Caco-2 (cell line): ENCODE measurements at regions not wholly inside any gene's neighbourhood (a gene's known extent, or its start where the extent isn't known, plus 50 kb on each side); places are given as distances from the start of the nearest gene placed in this dataset.

ENCODE experiments used
- BruUV-seq: library from RNA; stranded (reverse); fragments of 400-500 nt; replicated peaks from 2 replicates; lab custom pipeline; 2021; lab: Mats Ljungman, UMichigan
- CTCF ChIA-PET: fragments of 300-600 bp; sonication (Branson Sonifier 250); formaldehyde crosslinking; loops from one replicate; lab custom pipeline; 2022; ENCODE audit warnings: antibody characterized with exemption; lab: Charles Lee
- POLR2A ChIA-PET: fragments of 300-600 bp; sonication (Branson Sonifier 250); formaldehyde crosslinking; loops from one replicate; lab custom pipeline; 2022; ENCODE audit warnings: antibody characterized with exemption; lab: Charles Lee
- DNase-seq, 2 experiments: peaks; one replicate each; pipeline versions ENCODE4 v3.0.0 to v3.0.0-alpha.2; 2020 to 2022
- H3K27me3 ChIP-seq: replicated peaks from 2 replicates; pipeline ENCODE4 v1.6.0; 2011; ENCODE audit warnings: low read length; ENCODE audit not compliant: control insufficient read depth, insufficient read depth
- H3K36me3 ChIP-seq: 2 replicates; pipeline ENCODE4 v1.5.1; 2011; ENCODE audit warnings: low read length; ENCODE audit not compliant: control insufficient read depth, insufficient read depth
- H3K4me1 ChIP-seq: fragments of 250-450 bp; sonication (Bioruptor Pico); 2 replicates; pipeline ENCODE4 v1.5.1; 2020; ENCODE audit warnings: mild to moderate bottlenecking
- H3K4me3 ChIP-seq: 2 replicates; pipeline ENCODE4 v1.5.1; 2011; ENCODE audit warnings: low read depth, mild to moderate bottlenecking, control low read depth, low read length
- H3K9me3 ChIP-seq: fragments of 250-450 bp; sonication (Bioruptor Pico); 2 replicates; pipeline ENCODE4 v1.5.1; 2020; ENCODE audit warnings: mild to moderate bottlenecking, moderate library complexity
- H3K27ac Mint-ChIP-seq: one replicate; pipeline ENCODE4 v1.8.0; 2022; ENCODE audit warnings: mixed read lengths; ENCODE audit not compliant: unreplicated experiment
- H3K27me3 Mint-ChIP-seq: one replicate; pipeline ENCODE4 v1.8.0; 2022; ENCODE audit warnings: mixed read lengths; ENCODE audit not compliant: insufficient read depth, unreplicated experiment
- H3K36me3 Mint-ChIP-seq: one replicate; pipeline ENCODE4 v1.8.0; 2022; ENCODE audit warnings: mild to moderate bottlenecking, mixed read lengths; ENCODE audit not compliant: insufficient read depth, unreplicated experiment
- H3K4me1 Mint-ChIP-seq: one replicate; pipeline ENCODE4 v1.8.0; 2022; ENCODE audit warnings: low read depth, mixed read lengths; ENCODE audit not compliant: unreplicated experiment
- H3K4me3 Mint-ChIP-seq: one replicate; pipeline ENCODE4 v1.8.0; 2022; ENCODE audit warnings: mild to moderate bottlenecking, moderate library complexity, mixed read lengths; ENCODE audit not compliant: unreplicated experiment
- H3K9me3 Mint-ChIP-seq: one replicate; pipeline ENCODE4 v1.8.0; 2022; ENCODE audit warnings: mixed read lengths; ENCODE audit not compliant: unreplicated experiment
- intact Hi-C: fragments of 100-400 bp; cut with micrococcal nuclease; formaldehyde crosslinking; loops from one replicate; pipeline ENCODE4 v1.10.0; 2022; ENCODE audit not compliant: unreplicated experiment
- TF ChIP-seq, protein P1 (sequence below), 2 experiments: fragments of 200-600 bp in 1 of 2; IDR thresholded peaks; 1 replicate in 1 of 2; 2 replicates in 1 of 2; pipeline versions ENCODE4 v1.5.1 to v1.8.0; 2011 to 2022; ENCODE audit warnings: antibody characterized with exemption in 1 of 2, control low read depth in 1 of 2, inconsistent platforms in 1 of 2, low read depth in 1 of 2, low read length in 1 of 2, mild to moderate bottlenecking in 1 of 2, moderate library complexity in 1 of 2; ENCODE audit not compliant: insufficient read depth in 1 of 2, severe bottlenecking in 1 of 2, unreplicated experiment in 1 of 2

DNA sequence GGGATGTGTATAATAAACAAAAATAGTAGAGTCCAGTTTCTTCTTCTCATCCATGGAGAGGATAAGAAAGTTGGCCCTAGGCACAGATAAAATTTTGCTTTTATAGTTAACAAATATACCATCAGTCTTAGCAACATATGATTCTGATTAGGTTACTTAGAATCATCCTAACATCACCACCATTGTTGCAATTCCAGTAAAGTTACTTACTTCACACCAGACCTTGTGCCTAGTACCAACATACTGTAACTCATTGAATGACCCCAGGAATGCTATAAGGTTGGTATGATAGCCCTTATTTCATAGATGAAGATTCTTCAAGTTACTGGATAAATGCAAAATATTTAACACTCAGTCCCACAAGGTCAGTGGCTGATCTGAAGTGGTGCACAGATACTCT is 183.8 kb upstream of the ATP2B1 start:
- no TSS peak for BruUV-seq
- Mint-ChIP-seq H3K36me3 (no peaks in the 10 kb centered on the region), H3K27me3 (no peaks in the 10 kb centered on the region), H3K27ac (no peak overlapping the region), H3K9me3 (peaks cover 10% of the 10 kb centered on the region), H3K4me1 (no peaks in the 10 kb centered on the region), H3K4me3 (no peak overlapping the region)
- no peaks in the 10 kb centered on the region for H3K4me1 ChIP-seq
- no peaks in the 10 kb centered on the region for H3K36me3 ChIP-seq
- H3K4me3 ChIP-seq, result no peak overlapping the region
- TF ChIP-seq, protein P1, sequence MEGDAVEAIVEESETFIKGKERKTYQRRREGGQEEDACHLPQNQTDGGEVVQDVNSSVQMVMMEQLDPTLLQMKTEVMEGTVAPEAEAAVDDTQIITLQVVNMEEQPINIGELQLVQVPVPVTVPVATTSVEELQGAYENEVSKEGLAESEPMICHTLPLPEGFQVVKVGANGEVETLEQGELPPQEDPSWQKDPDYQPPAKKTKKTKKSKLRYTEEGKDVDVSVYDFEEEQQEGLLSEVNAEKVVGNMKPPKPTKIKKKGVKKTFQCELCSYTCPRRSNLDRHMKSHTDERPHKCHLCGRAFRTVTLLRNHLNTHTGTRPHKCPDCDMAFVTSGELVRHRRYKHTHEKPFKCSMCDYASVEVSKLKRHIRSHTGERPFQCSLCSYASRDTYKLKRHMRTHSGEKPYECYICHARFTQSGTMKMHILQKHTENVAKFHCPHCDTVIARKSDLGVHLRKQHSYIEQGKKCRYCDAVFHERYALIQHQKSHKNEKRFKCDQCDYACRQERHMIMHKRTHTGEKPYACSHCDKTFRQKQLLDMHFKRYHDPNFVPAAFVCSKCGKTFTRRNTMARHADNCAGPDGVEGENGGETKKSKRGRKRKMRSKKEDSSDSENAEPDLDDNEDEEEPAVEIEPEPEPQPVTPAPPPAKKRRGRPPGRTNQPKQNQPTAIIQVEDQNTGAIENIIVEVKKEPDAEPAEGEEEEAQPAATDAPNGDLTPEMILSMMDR (IDR thresholded peaks at IDR 0.05; ENCODE audit: insufficient read depth in 1 of 2, low read depth in 1 of 2, low read length in 1 of 2, severe bottlenecking in 1 of 2, unreplicated experiment in 1 of 2), result no peak
- no peak for DNase-seq
- ChIA-PET POLR2A (no interaction called here), CTCF (no interaction called here)
- intact Hi-C loops, result no loop called here
- no peaks in the 10 kb centered on the region for H3K27me3 ChIP-seq
- H3K9me3 ChIP-seq, result no peaks in the 10 kb centered on the region

DNA sequence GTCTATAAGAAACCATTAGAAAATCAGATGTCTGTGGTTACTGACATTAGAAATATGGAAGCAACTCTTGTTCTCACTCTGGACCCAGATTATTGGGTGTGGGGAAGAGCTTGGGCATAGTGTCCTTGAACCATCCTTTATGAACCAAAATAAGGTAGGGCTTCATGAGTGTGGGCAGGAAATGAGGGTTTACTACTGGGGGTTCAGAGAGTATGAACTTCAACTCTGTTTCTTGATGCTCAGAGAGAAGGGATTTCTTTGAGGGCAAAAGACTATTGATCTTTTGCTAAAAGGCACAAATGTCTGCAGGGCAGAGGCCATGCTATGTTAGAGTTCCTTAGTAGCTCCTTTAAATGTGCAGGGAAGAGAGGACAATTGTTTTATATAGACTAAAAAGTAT is 183.3 kb upstream of the ATP2B1 start:
- TF ChIP-seq, protein P1 (IDR thresholded peaks at IDR 0.05; ENCODE audit: insufficient read depth in 1 of 2, low read depth in 1 of 2, low read length in 1 of 2, severe bottlenecking in 1 of 2, unreplicated experiment in 1 of 2), result no peak
- Mint-ChIP-seq H3K4me3 (no peak overlapping the region), H3K27ac (no peak overlapping the region), H3K36me3 (no peaks in the 10 kb centered on the region), H3K9me3 (peaks cover 10% of the 10 kb centered on the region), H3K27me3 (no peaks in the 10 kb centered on the region), H3K4me1 (no peaks in the 10 kb centered on the region)
- no peaks in the 10 kb centered on the region for H3K4me1 ChIP-seq
- no peaks in the 10 kb centered on the region for H3K36me3 ChIP-seq
- H3K9me3 ChIP-seq, result no peaks in the 10 kb centered on the region
- intact Hi-C loops, result no loop called here
- H3K27me3 ChIP-seq, result no peaks in the 10 kb centered on the region
- DNase-seq, result no peak
- no TSS peak for BruUV-seq
- ChIA-PET CTCF (no interaction called here), POLR2A (no interaction called here)
- no peak overlapping the region for H3K4me3 ChIP-seq

DNA sequence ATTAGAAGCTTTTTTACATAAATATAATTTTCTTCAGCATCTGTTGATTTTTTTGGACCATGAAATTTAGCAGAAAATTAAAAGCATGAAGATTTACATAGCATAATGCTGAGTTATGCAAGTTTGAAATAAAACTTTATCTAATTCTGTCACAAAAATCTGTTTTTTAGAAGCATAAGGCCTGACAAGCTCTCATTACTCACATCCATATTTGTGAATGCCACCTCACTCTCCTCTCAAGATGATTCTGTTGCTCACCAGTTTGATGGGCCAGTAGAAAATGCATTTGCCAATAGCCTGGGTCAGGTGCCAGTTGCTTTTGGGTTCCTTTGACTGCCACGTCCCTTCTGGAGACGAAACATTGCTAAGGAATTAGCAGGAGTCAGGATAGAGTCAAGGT is 181.5 kb upstream of the ATP2B1 start:
- H3K27ac Mint-ChIP-seq, result no peak overlapping the region
- no peaks in the 10 kb centered on the region for H3K27me3 ChIP-seq
- no peaks in the 10 kb centered on the region for H3K27me3 Mint-ChIP-seq
- BruUV-seq, result no TSS peak
- H3K4me1 ChIP-seq, result no peaks in the 10 kb centered on the region
- no peaks in the 10 kb centered on the region for H3K4me1 Mint-ChIP-seq
- POLR2A ChIA-PET, result no interaction called here
- no peak for DNase-seq
- no peaks in the 10 kb centered on the region for H3K36me3 Mint-ChIP-seq
- intact Hi-C loops, result no loop called here
- no peak overlapping the region for H3K4me3 Mint-ChIP-seq
- CTCF ChIA-PET, result no interaction called here
- no peaks in the 10 kb centered on the region for H3K9me3 ChIP-seq
- TF ChIP-seq, protein P1 (IDR thresholded peaks at IDR 0.05; ENCODE audit: insufficient read depth in 1 of 2, low read depth in 1 of 2, low read length in 1 of 2, severe bottlenecking in 1 of 2, unreplicated experiment in 1 of 2), result no peak
- H3K36me3 ChIP-seq, result no peaks in the 10 kb centered on the region
- H3K4me3 ChIP-seq, result no peak overlapping the region
- peaks cover 10% of the 10 kb centered on the region for H3K9me3 Mint-ChIP-seq
